ENCODE measurements at regions not wholly inside any gene's neighbourhood (a gene's known extent, or its start where the extent isn't known, plus 50 kb on each side); places are given as distances from the start of the nearest gene placed in this dataset.

GRCh38 chr10:100620087-100620835 is 84.5 kb downstream of the HIF1AN start:
- TF ChIP-seq MAX (IDR thresholded peaks at IDR 0.05; ENCODE audit: insufficient read depth, insufficient read length) (no peak), CTCF (IDR thresholded peaks at IDR 0.05; ENCODE audit: extremely low read depth in 1 of 2, insufficient read depth in 1 of 2, low read depth in 1 of 2, low read length in 2 of 2) (no peak)

Data from endothelial cell of umbilical vein (primary cell).